Suprapubic skin (tissue), 4 donors: ENCODE measurements at regions not wholly inside any gene's neighbourhood (a gene's known extent, or its start where the extent isn't known, plus 50 kb on each side); places are given as distances from the start of the nearest gene placed in this dataset.

Experiments
- CTCF ChIP-seq, 2 donors: fragments of 200-600 bp in 1 of 2; fragments of 450-650 bp in 1 of 2; sonication (generic) in 1 of 2; IDR thresholded peaks; one replicate each; pipeline ENCODE4 v1.5.1; 2016 to 2019; ENCODE audit warnings: antibody characterized with exemption in 2 of 2, mild to moderate bottlenecking in 1 of 2, moderate library complexity in 1 of 2
- EP300 ChIP-seq: sonication (generic); formaldehyde crosslinking; IDR thresholded peaks from one replicate; pipeline ENCODE4 v1.6.1; 2017; ENCODE audit warnings: antibody characterized with exemption
- POLR2A ChIP-seq, 2 donors: fragments of 450-650 bp; IDR thresholded peaks; one replicate each; pipeline ENCODE4 v1.6.1; 2017; ENCODE audit warnings: antibody characterized with exemption in 2 of 2, mild to moderate bottlenecking in 2 of 2, moderate library complexity in 2 of 2
- POLR2AphosphoS5 ChIP-seq, 3 donors: sonication (generic); formaldehyde crosslinking; IDR thresholded peaks; one replicate each; pipeline ENCODE4 v1.6.1; 2017; ENCODE audit warnings: antibody characterized with exemption in 3 of 3

- no peak for TF ChIP-seq POLR2AphosphoS5 (IDR thresholded peaks at IDR 0.05)
- TF ChIP-seq CTCF (IDR thresholded peaks at IDR 0.05) = no peak
- TF ChIP-seq POLR2A (IDR thresholded peaks at IDR 0.05) = no peak
- TF ChIP-seq EP300 = no peak
These were observed 113.5 kb upstream of the EGLN3 start for GRCh38 chr14:34064349-34064748.
